ENCODE measurements at regions not wholly inside any gene's neighbourhood (a gene's known extent, or its start where the extent isn't known, plus 50 kb on each side); places are given as distances from the start of the nearest gene placed in this dataset.

DNA sequence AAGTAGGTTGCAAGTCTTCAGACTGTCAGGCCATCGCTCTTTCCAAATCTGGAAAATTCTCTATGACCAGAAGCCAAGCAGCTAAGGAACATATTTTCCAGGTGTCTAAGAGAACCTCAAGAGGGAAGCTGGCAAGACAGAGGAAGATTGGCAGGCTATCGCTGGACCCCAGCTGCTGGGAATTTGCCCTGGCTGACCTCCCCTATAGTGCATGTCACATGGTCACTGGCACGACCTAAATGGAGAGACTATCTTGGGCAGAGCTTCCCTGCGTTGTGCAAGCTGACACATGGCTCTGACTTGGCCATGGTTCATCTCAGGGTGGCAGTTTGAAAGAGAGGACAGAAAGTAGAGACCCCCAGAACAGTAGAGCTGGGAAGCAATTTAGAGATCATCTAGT lies 104.9 kb upstream of the ZNF618 start:
- TF ChIP-seq GATA2 (IDR thresholded peaks at IDR 0.05; ENCODE audit: low read depth, low read length): no peak
- TF ChIP-seq GATA3 (IDR thresholded peaks at IDR 0.05; ENCODE audit: low read depth, low read length): no peak

DNA sequence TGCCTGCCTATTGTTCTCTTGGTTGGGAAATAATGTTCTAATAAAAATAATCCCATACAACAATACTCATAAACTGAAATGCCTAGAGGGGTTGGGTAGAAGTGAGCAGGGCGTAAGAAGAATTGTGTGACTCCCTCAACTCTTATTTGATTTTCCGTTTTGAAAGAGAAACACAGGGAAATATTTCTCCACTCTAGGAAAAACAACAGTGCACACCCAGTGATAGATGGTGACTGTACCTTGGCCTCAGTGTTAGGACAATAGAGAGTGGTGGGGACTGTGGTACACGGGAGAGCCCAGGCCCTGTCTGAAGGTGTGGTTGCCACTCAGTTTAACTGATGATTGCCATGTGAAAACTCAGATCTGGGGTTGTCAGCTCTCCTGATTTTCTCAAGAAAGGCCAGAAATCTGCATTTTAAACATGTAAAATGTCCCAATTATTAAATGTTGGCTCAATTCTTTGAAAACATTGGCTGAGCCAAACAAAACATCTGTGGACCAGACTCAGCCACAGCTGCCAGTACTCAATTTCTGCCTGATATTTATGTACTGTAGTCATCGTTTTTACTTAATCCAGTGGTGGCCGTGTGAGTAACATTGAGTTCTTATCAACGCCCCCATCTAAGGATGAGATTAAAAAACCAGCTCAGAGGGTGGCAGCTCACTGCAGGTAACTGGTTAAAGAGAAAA lies 103.8 kb upstream of the ZNF618 start:
- TF ChIP-seq GATA3 (IDR thresholded peaks at IDR 0.05; ENCODE audit: low read depth, low read length) (peak; percentile 31; the same call in 1 of the 2 replicates), GATA2 (IDR thresholded peaks at IDR 0.05; ENCODE audit: low read depth, low read length) (peak; percentile 74)

DNA sequence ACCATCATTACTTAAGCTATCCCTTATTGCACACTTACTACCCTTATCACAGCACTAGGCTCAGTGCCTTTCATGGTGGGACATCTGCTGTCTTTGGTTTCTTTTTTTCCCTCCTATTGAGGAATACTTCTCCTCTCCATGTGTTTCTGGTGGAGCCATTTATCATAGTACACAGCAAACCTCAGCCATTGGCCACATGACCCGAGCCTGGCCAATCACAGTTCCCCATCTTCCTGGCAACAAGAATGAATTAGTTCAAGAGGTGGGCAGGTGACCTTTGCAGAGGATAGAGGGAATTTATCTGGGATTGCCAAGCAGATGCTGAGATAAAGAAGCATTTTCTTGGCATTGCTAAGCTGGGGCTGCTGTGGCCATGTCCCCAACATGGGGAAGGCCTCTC lies 101.1 kb upstream of the ZNF618 start:
- TF ChIP-seq GATA2 (IDR thresholded peaks at IDR 0.05; ENCODE audit: low read depth, low read length): no peak
- no peak for TF ChIP-seq GATA3 (IDR thresholded peaks at IDR 0.05; ENCODE audit: low read depth, low read length)

DNA sequence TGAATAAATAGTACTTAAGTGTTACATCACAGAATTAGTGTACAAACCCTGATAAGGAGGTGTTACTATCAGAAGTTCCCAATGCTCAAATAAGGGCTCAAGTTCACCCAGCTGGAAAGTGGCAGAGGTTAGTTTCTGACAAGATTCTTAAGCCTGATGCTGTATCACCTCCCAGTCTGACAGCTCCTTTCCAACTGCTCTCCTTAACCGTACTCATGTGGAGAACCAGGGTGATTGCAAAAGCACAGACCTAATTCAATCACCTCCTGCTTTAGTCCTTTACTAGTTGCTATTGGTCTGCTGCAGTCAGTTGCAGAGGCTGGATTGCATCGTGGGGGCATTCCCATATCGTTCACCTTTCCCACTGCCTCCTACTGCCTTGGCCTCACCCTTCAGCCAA lies 100.4 kb upstream of the ZNF618 start:
- TF ChIP-seq GATA3 (IDR thresholded peaks at IDR 0.05; ENCODE audit: low read depth, low read length) (no peak), GATA2 (IDR thresholded peaks at IDR 0.05; ENCODE audit: low read depth, low read length) (no peak)

DNA sequence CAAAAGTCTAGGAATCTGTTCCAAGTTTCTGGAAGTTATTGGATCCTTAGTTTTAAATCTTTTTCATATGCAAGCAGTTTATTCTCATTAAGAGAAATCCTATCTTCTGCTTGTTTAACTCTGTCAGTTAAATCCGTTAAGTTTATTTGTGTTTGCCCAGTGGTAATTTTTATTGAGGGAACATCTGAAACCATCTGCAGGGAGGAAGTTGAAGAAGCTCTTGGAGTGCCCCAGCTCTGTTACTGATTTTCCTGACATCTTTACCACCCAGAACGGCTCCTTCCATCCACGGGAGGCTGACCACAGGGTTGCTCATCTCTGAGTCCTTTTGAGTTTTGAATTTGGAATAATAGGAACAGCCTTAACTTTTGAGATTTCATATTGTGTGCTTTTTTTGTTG lies 99.9 kb upstream of the ZNF618 start:
- TF ChIP-seq GATA2 (IDR thresholded peaks at IDR 0.05; ENCODE audit: low read depth, low read length): no peak
- TF ChIP-seq GATA3 (IDR thresholded peaks at IDR 0.05; ENCODE audit: low read depth, low read length): no peak

DNA sequence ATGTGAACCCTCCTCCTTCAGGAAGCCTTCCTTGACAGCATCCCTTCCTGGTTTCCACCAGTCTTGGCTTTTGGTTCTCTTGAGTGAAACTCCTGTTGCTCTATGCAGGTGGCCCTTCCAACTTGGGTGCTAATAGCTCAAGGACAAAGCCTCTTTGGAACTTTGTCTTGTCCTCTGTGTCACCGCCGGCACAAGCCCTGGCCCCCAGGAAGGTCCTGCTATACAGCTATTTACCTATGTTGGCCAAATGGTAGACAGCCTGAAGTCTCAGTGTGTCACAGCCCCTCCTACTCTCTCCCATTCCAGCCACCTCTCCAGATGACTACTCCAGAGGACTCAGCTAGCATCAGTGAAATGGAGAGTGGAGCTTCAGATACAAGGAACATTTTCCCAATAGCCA lies 94.7 kb upstream of the ZNF618 start:
- TF ChIP-seq GATA2 (IDR thresholded peaks at IDR 0.05; ENCODE audit: low read depth, low read length): no peak
- no peak for TF ChIP-seq GATA3 (IDR thresholded peaks at IDR 0.05; ENCODE audit: low read depth, low read length)

DNA sequence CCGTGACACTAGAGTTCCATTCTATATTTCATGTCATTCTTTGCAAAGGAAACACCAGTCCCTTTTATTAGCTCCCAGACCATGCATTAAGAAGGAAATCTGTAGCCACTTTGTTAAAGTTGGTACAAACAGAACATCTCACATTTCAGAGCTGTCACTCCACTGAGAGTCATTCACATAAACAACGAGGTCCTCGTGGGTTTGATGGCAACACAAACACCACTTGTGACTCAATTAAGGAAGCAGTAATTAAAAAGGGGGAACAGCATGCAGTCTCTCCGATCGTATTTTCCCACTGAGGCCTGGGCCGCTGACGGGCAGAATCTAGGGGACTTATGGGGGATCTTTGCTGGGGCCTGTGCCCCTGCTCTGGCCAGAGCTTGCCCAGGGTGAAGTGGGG lies 94.2 kb upstream of the ZNF618 start:
- TF ChIP-seq GATA3 (IDR thresholded peaks at IDR 0.05; ENCODE audit: low read depth, low read length) (no peak), GATA2 (IDR thresholded peaks at IDR 0.05; ENCODE audit: low read depth, low read length) (no peak)

DNA sequence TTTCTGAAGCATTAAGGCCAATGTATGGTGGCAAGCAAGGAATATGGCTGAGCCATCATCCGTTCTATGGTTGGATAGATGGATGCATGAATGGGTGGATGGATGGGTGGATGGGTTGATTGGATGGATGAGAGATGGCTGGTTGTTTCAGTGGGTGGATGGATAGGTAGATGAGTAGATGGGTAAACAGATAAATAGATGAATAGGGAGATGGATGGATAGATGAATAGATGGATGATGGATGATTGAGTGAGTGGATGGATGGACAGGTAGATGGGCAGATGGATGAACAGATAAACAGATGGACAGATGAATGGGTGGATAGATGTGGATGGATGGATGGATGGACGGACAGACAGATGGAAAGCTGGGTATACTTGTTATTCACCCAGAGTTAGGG lies 92.6 kb upstream of the ZNF618 start:
- no peak for TF ChIP-seq GATA3 (IDR thresholded peaks at IDR 0.05; ENCODE audit: low read depth, low read length)
- no peak for TF ChIP-seq GATA2 (IDR thresholded peaks at IDR 0.05; ENCODE audit: low read depth, low read length)

DNA sequence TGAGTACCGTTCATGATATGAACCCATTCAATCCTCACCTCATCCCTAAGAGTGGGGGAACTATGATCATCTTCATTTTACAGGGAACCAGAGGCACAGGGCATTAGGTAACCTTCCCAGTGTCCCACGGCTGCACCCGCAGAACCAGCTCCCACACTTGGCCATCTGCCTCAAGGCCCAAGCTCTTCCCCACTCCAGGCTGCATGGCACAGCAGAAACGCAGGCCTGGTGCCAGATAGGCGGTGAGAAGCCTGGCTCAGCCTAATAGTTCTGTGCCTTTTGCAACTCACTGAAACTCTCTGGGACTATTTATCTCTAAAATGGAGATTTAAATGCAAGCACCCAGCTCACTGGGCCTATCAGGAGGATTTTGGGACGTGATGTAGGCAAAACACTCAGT lies 90.8 kb upstream of the ZNF618 start:
- TF ChIP-seq GATA3 (IDR thresholded peaks at IDR 0.05; ENCODE audit: low read depth, low read length) (no peak), GATA2 (IDR thresholded peaks at IDR 0.05; ENCODE audit: low read depth, low read length) (no peak)

DNA sequence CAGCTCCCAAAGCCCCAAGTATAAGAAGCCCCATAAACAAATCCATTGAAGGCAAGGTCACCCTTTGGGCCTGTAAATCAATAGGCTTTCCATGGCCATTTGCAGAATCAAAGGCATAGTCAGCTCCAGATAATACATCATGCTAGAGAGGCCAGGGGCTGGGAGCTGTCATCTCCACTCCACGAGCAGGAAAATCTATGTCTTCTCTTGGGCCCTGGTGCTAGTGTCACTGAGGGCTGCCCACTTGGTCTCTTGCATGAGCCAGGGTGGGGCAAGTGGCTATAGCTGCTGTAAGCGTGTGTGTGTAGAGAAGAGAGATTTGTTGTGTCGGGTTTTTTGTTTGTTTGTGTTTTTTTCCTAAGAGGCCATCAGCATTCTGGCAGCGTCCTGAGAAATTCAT lies 90.0 kb upstream of the ZNF618 start:
- TF ChIP-seq GATA2 (IDR thresholded peaks at IDR 0.05; ENCODE audit: low read depth, low read length): no peak
- no peak for TF ChIP-seq GATA3 (IDR thresholded peaks at IDR 0.05; ENCODE audit: low read depth, low read length)

DNA sequence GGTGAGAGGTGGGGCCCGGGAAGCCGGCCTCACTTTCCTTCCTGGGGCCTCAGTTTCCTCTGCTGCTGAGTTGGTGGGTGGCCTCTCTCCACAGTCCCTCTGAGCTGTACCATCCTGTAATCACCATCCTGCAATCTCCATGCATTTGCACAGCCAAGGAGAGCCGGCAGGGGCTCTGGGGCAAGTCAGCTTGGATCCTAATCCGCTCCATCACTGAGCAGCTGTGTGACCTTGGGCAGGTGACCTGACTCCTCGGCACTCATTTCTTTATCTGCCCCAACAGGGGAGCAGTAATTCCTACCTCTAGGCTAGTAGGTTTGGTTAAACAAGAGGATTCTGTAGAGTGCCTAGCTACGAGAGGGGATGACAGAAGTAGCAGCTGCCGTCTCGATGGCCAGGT lies 88.2 kb upstream of the ZNF618 start:
- TF ChIP-seq GATA2 (IDR thresholded peaks at IDR 0.05; ENCODE audit: low read depth, low read length): no peak
- TF ChIP-seq GATA3 (IDR thresholded peaks at IDR 0.05; ENCODE audit: low read depth, low read length): no peak

DNA sequence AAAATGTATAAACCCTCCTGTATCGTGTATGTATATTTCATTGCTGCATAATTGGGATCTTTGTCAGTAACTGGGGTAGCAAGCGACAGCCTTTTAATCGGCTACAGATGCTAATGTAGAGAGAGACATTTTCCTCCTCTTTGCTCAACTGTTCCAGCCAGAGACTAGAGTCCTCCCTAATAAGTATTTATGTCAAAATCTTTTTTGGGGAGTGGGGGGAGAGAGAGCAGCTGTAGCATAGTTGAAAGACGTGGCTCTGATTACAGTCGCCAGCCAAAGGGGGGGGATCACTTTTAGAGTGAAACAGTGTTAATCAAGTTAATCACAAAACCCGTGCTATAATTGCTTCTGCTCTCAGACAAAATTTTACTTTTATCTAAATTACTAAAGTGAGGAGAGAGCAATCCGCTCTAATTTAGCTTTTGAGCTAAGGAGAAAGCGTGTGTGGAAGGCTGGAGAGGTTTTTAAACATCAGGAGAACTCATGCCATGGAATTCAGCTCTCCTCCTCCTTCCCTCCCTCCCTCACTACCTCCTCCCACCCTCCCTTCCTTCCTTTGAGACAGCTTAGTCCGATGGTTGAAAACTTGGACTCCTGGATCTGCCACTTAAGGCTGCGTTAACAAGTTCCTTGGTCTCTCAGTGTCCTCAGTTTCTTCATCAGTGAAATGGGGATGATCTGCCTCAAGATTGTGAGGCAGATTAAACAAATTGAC lies 87.3 kb upstream of the ZNF618 start:
- TF ChIP-seq GATA3 (IDR thresholded peaks at IDR 0.05; ENCODE audit: low read depth, low read length) (no peak), GATA2 (IDR thresholded peaks at IDR 0.05; ENCODE audit: low read depth, low read length) (no peak)

DNA sequence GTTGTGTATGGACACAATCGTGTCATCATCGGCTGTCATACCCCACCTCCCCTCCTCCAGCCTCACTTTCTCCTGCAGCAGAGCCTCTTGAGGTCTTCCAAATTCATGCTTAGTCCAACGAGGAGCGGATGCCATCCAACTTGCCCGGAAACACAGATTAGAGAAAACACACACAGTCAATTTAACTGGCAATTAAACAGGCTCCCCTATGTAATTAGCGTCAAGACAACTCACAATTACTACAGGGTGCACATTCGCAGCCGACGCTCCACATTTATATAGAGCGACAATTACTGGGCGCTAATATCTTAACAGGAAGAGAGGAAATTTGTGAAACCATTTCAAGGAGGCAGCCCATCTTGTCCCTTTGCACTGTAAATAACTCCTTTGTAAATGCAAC lies 86.0 kb upstream of the ZNF618 start:
- TF ChIP-seq GATA3 (IDR thresholded peaks at IDR 0.05; ENCODE audit: low read depth, low read length): no peak
- TF ChIP-seq GATA2 (IDR thresholded peaks at IDR 0.05; ENCODE audit: low read depth, low read length): no peak

DNA sequence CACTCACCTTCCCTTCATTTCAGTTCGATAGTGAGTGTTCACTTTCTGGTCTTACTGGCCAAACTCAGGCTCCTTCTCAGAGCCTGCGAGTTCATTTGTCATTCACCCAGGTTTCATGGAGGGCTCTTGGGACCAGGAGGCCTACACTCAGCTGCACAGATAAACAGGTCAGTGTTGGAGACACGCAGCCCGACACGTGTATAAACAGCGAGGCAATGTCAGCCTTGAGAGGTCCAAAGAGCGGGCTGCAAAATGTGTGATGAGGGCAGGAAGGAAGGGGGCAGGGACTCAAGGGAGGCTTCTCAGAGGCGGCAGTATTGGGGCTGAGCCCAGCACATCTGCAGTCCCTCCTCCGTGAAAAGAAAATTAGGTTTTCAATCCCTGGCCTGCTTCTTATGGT lies 82.6 kb upstream of the ZNF618 start:
- TF ChIP-seq GATA2 (IDR thresholded peaks at IDR 0.05; ENCODE audit: low read depth, low read length): no peak
- TF ChIP-seq GATA3 (IDR thresholded peaks at IDR 0.05; ENCODE audit: low read depth, low read length): no peak

DNA sequence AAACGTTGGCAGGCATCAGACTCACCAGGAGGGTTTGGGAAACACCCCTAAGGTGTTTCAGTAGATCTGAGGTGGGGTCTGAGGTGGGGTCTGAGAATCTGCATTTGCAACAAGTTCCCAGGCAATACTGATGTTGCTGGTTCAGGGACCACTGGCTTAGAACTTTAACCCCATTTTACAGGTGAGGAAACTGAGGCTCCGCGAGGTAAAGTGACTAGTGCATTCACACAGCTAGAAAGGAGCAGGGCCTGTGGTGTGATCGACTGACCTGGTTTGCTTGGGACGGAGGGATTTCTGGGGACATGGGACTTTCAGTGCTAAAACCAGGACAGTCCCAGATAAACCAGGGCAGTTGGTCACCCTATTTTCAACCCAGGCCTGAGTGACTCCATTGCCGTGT lies 81.4 kb upstream of the ZNF618 start:
- no peak for TF ChIP-seq GATA2 (IDR thresholded peaks at IDR 0.05; ENCODE audit: low read depth, low read length)
- TF ChIP-seq GATA3 (IDR thresholded peaks at IDR 0.05; ENCODE audit: low read depth, low read length): no peak

Measured in SH-SY5Y (cell line).